ENCODE measurements at regions not wholly inside any gene's neighbourhood (a gene's known extent, or its start where the extent isn't known, plus 50 kb on each side); places are given as distances from the start of the nearest gene placed in this dataset.

DNA sequence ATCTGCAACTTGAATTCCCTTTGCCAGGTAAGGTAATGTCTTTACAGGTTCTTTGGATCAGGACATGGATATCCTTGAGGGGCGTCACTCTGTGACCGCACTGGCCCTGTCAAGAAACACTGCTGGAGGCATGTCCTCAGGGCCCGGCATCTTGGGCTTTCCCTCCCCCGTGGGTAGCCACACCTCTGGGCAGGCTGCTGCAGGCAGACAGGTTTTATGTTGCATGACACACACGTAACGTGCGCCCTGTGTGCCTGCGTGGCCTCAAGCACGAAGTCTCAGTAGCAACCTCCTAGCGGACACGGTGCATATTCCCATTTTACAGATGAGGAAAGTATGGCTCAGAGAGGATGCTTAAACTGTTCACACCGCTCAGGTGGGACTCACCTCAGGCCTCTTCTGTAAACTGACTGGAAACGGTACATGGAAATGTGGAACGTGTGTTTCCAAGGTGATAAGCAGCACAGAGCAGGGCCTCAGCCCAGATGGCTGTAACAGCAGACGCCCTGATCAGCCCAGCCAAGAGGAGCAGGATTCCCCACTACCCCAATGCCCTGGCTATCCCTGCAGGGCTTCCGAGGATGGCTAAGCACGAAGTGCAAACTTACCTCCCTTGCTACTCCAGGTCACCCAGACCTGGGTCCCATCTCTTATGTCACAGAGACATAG, 553.6 kb downstream of the TCERG1L start:
- no peak for DNase-seq

DNA sequence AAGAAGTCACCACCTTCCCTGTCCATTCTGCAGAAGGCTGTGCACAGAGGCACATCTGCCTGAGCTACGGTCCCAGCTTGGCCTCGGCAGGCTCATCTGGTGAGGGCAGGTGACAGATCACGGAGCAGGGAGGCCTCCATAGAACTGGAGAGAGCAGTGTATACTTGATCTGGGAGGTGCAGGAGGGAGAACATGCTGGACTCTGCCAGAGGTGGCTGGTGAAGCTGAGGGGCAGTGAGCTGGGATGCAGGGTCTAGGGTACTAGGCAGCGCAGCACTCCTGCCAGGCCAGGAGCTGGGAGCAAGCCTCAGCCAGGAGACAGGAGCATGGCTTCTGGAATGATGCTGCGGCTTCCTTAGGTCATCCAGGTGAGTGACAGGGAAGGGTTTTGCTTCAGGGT, 553.0 kb downstream of the TCERG1L start:
- DNase-seq: no peak

DNA sequence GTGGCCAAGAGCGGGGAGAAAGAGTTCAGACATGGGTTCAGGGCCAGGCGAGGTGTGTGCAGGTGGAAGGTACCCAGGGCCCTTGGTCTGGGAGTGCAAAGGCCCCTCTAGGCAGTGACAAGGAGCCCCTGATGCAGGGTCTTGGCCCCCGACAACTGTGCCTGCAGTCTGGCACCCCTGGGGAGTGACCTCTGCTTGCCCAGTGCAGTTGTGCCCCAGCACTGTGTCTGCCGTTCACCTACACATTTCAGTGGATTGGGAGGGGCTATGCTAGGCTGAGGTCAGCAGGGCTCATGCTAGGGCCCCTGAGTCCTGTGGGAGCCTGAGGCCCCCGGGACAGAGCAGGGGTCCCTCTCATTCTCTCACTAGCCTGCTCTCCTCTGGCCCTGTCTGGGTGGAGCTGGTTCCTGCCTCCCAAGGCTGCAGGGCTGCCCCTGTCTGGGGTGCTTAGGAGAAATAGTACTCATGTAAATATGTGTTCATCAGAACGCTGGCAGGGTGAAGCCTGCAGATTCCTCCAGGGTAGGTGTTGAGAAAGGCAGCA, 550.4 kb downstream of the TCERG1L start:
- DNase-seq: no peak

DNA sequence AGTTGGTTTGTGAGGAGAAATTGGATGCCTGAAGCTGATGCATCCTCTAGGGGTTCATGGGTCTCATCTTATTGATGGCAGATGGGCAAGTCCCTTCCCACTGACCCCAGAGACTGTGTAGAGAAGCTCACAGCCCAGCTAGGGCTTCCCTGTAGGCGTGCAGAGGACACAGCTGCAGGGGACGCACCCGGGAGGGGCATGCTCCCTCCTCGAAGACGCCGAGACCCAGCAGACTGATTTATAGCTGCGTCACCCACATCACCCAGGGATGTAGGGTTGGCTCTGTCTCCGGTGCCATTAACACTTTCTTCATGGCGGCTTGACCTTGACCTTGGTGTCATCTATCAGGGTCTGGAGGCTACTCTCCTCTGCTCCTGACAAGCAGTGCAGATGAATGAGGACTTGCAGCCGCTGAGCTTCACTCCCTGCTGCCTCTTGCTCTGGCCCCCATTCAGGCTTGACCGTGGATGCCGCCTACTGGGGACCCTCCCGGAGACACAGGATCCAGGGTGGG, 549.7 kb downstream of the TCERG1L start:
- no peak for DNase-seq

DNA sequence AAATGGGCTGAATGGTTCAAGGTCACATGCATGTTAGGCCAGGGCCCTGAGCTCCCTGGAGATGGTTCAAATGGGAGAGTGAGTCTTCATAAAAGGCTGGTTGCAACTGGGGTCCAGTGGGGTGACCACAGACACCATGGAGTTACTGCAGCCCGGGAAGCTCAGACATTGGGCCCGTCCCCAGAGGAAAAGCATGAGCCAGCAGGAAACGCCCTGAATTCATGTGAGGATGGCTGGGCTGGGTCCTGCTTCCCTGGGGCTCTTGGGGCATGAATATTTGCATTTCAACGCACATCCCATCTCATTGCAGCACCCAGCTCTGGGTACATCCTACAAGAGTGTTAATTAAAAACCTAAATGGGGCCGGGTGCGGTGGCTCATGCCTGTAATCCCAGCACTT, 549.0 kb downstream of the TCERG1L start:
- DNase-seq: no peak

DNA sequence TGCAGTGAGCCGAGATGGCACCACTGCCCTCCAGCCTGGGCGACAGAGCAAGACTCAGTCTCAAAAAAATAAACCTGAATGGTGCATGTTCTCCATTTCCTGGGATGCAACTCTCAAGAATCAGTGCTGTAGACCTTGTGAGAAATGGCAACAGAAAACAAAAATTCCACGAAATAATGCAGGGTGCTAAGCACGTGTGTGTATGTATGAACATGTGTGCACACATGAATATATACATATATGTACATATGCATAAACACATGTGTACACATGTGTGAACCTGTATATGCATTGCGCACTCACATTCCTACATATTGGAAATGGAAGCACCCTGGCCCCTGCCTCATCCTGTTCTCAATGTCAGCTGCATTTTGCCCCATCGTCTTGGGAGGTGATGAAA, 548.5 kb downstream of the TCERG1L start:
- no peak for DNase-seq

DNA sequence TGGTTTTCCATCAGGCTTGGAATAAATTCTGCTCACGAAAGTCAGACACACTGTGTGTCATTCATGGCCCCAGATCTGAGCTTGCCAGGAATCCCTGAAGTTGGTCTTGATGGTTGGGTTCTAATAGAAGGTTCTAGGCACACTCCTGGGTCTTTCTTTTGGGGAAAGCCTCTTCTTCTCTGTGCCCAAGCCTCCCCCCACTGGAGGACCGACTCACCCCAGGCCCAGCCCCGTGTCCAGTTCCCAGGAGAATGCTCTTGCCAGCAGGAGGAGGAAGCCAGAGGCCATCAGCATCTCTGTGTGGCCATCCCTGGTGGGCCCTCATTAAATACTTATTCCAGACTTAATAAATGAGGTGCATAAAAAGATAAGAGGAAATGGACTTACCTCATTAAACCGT, 548.0 kb downstream of the TCERG1L start:
- no peak for DNase-seq

DNA sequence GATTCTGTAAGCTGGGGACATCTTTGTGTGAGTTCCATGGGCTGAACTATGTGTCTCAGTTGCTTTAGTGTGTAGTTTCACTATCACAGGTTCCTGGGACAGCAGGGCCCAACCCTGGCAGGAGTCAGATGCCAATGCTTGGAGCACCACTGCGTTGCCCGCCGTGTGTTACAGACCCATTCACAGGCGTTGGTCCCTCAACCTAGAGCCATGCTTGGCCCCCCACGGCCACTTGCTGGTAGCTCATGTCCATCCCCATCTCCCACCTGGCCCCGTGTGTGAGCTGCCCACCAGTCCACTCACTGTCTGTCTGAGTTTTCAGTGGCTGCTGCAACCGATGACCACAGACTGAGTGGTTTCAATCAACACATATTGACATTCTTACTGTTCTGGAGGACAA, 546.9 kb downstream of the TCERG1L start:
- DNase-seq: no peak

DNA sequence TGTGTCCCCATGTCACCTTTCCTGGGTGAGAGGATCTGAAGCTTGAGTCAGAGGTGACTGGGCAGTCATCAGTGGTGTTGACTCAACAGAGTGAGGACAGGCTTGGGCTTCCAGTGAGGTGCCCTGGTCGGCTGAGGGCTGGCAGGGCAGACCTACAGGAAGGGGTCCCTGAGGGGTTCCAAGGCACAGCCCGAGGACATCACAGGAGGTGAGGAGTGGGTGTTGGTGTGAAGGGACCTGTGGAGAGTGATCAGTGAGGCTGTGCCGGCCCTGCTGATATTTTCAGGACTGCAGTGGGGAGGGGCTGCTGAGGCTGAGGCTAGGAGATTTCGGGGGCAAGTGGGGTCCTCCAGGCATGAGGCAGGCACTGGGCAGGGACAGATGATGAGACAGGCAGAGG, 545.5 kb downstream of the TCERG1L start:
- no peak for DNase-seq

DNA sequence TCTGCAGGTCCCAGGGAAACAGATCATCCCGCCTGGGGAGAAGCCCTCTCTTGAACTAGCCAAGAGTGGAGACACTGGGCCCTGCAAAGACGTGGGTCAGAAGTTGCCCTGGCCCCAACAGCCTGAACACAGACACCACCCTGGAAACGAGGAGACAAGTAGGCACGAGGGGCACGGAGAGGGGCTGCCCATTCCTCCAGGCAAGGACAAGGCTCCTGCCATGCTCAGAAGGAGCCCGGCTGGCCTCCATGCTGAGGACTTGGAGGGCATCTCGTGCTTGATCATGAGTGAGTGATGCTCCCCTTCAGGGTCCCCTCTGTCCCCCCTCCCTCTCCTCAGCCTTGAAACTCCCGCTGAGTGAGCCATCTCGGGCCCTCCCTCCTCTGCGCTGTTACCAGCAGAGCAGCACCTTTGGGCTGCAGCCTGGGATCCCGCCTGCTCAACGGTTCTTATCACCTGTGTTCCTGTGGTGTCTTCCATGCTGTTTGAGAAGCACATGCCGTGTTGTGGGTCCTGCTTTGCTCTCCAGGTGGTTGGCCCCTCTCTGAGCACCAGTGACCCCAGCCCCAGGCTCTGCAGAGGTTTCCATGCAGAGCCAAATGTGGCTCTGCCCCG, 544.3 kb downstream of the TCERG1L start:
- no peak for DNase-seq

DNA sequence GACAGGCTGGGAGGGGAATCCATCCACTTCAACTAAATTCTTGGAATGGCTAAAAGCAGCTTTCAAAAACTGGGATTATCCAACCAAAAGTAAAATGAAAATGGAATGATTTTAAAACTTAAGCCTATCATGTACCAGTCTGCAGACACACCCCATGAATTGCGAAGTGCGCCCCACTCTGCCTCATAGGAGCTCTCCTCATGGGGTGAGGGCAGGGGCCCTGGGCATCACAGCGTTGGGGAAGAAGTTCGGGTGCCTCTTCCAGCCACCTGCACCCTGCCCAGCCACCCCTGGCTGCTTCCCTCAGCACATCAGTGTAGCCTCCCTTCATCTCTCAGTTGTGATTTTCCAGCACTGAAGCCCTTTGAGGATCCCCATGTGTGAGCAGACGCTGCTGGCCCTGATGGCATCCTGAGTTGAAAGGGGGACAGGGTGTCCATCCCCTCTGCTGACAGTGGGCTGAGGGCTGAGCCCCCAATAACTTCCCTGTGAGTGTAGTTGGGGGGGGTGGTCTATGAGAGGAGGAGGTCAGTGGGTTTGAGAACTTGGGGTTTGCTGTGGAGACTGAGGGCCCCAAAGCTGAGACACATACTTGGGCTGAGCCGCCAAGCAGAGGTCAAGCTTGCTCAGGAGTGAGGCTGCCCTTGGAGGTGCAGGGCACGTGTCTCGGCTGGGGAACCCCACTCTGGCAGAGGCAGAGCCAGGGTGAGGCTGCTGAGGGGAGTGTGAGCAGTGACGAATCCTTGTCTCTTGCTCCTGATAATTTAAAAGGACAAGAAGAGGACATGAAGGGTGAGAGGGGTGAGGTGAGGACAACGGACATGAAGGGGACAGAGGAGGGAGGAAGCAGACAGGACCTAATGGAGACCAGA, 542.1 kb downstream of the TCERG1L start:
- no peak for DNase-seq

DNA sequence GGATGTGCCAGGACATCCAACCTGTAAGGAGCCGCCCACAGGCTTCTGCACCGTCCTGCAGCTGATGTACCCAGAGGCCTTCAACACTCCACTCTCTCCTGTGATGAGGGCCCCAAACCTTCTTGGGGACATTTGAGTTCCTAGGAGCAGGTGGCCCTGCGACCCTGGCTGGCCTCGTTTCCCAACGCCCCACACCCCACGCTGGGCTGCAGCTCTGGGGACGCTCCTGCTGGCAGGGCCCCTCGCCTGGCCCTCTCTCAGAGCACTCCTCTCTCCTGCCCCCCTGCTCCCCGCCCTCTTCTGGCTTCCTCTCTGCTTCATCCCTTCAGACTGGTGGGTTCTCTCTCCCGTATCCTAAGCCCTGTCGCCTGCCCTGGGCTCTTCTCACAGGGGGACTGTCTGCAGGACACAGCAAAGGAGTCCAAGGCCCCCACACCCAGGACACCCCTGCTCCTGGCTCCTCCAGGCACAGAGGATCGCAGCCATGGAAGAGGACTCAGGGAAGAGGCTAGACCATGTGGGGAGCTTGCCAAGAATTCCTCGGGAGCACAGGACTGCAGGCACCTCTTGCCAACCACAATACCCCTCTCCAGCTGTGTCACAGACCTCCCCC, 541.4 kb downstream of the TCERG1L start:
- DNase-seq: no peak

DNA sequence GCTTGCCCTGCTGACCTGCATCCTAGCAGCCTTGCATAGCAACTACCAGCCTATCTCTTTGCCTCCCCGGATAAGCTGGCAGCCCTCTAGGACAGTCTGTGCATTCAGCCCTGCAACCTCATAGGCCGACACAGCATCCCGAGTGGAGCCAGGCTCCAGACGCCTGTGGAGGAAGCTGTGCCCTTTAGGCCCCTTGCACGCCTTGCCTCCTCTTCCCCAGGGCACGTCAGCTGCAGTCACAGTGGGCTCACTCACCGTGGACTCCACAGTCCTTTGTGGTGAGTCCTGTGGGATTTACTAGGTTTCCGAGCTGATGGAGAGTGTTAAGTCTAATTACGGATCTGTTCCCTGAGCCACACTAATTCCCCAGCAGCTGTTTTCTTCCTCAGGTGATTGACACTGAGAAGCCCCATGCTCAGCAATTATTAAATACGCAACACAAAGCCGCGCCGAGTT, 540.0 kb downstream of the TCERG1L start:
- no peak for DNase-seq

DNA sequence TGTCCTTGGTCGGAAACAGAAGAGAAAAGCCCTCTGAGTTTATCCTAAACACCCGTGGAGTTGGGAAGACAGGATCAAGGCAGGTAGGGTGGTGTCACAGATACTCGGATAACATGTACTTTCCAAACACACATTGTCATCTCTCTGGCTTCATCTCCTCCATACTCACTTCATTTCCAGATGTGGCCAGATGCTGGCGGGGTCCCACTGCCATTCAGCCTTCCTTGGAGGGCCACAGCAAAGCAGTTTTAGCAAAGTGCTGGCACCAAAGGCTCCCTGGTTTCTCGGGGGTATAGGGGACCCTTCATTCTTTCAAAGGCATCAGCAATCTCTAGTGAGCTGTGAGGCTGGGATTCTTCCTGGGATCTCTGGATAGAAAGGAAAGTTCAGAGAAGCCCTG, 539.5 kb downstream of the TCERG1L start:
- no peak for DNase-seq

DNA sequence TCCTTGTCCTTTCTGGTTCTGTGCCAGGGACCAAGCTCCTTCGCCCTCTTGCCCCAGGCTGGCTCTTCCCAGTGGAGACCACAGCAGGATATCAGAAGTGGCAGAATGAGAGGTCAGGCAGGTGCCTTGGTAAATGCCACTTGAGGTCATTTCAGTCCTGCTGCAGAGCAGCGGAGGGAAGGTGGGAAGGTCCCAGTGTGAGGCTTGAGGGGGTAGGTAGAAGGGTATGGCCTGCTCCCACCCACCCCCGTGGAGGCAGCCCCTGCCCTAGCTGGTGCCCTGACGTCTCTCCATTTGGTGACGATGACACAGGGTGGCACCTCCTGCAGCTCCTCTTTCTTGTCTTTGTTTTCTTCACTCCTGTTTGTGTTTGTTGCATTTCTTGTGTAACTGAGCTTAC, 538.8 kb downstream of the TCERG1L start:
- no peak for DNase-seq

DNA sequence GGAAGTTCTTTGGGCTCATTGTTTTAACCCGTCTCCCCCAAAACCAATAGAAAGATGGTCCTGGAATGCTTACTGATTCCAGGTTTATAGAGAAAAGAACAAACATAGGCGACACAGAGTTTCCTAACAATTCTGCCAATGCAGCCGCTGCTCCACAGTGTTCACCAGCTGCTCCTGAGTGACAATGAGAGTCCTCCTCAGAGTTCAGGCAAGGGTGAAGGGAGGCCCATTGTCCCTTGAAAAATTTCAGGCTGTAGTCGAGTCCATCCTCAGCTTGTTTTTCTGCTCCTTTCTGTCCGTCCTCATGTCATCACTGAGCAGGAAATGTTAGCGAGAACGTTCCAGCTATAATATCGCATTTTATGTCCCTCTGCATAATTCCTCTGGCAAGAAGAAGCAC, 537.6 kb downstream of the TCERG1L start:
- DNase-seq: no peak

DNA sequence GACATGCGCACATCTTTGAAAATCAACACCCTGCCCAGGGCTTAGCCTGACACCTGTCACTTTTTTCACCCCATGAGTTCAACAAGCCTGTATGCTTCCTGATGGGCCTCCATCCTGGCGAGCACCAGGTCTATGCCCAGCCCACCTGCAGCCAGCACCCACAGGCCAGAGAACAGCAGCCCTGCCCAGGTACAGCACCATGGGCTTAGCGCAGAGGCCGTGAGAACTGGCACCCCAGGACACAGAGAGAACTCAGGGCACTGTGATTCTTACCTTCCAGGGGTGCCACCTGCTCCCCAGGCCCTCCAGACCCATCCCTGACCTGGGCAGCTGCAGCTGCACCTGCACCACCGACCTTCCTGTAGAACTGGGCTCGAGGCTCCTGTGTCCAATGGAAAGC, 536.6 kb downstream of the TCERG1L start:
- no peak for DNase-seq

DNA sequence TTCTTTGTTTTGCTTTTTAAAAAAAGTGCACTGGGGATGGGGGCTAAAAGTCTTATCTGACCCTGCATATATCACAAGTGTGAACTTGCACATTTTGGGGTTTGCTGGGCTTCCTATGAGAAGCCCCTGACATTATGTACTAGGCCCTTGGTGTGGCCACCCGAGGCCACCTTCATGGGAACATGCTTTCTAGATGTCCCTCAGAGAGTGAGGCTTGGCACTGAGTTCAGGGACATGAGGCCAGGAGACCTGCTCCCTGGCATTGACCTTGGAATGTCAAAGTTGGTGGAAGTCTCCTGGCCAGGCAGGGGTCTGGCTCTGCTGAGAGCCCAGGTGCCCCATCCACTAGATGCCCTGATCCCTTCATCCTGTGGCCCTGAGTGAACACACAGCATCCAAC, 536.2 kb downstream of the TCERG1L start:
- DNase-seq: no peak

DNA sequence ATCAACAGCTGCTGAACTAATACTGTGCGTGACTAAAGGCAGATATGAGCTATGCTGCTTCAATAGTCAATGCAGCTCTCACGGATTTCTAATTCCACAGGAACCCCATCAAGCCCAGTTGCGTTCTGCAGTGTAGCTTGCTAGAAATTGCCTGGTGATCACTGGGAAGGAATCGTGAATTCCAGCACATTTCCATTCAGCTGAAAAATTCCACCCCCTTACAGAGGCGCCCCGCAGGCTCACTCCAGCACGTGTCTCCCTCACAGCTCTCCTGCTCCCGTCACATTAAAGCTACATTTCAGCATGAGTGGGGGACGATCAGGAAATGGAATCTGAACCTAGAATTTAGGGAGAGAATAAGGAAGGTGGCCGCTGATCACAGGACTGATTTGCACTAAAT, 534.8 kb downstream of the TCERG1L start:
- no peak for DNase-seq

DNA sequence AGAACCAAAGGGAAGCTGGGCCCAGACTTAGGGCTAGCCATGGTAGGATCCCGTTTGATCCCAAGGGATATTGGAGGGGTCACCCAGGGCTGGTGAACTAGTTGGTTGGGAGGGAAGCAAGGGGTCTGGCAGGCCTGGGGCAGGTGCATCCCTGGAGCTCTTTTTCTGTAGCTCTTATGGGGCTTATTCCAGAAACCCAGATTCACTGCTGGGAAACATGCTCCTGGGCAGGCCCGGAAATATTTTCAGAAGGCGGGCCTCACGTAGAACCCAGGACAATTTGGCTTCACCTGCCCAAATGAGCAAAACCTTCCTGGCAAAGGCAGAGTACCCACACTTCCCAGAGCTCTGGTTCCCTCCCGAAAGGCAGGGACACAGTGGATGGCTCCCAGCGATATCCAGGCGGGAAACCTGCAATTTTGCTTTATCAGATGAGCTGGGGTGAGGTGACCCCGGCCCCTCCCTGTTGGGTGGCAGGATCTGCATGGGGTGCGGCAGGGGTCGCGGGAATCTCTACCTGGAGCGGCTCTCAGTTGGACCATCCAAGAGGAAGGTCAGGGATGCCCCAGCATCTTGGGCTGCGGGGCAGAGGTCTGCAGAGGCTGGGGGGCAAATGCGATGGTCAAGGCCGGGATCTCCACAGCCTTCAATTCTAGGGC, 533.9 kb downstream of the TCERG1L start:
- no peak for DNase-seq

DNA sequence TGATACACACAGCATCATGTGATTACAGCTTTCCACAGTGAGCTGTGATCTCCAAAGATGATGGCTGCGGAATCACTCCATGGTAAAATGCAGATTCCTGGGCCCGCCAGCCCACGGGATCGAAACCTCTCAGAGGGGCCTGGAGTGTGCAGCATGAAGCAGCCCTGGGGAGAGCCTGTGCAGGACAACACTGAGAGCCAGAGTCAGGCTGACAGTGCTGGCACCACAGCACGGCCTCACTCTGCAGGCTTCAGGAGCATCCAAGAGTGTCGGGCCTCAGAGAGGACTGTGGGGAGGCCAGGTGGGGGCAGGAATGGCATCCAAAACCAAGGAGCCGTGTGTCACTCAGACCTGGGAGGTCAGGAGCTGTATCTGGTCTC, 533.4 kb downstream of the TCERG1L start:
- DNase-seq: no peak

DNA sequence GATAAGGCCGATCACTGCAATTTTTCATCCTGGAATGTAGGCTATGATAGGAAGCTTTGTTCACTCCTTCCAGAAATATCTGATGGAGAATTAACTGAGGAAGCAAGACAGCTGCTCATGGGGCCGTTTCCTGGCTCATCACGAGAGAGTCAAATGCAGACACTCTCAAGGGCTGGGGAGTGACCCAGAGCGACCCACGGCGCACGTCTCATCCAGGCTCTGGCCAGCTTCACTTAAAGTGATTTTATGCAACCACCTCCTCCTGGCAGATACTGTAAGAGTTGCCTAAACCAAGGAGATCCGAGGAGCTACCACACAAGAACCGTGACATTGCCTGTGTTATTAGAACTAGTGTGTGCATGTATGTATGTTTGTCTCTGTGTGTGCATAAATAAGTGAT, 530.8 kb downstream of the TCERG1L start:
- DNase-seq: no peak

DNA sequence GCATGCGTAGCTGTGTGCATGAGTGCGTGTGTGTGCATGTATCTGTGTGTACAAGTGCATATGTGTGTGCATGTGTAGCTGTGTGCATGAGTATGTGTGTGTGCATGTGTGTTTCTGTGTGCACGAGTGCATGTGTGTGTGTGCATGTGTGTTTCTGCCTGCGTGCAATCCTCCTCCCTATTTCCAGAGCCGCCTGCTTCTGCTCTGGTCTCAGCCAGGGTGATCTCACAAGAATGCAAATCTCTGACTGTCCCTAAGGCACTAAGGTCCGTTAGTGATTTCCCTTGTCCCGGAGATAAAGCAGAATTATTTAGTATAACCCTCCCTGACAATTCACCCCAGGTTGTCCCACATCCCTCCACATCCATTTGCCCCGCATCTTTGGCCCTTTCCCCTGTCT, 530.3 kb downstream of the TCERG1L start:
- DNase-seq: no peak
